RKO (cell line): ENCODE measurements at regions not wholly inside any gene's neighbourhood (a gene's known extent, or its start where the extent isn't known, plus 50 kb on each side); places are given as distances from the start of the nearest gene placed in this dataset.

Source experiments
- DNase-seq: peaks from one replicate; pipeline ENCODE4 v3.0.0-alpha.2; 2016; ENCODE audit warnings: low spot score

DNA sequence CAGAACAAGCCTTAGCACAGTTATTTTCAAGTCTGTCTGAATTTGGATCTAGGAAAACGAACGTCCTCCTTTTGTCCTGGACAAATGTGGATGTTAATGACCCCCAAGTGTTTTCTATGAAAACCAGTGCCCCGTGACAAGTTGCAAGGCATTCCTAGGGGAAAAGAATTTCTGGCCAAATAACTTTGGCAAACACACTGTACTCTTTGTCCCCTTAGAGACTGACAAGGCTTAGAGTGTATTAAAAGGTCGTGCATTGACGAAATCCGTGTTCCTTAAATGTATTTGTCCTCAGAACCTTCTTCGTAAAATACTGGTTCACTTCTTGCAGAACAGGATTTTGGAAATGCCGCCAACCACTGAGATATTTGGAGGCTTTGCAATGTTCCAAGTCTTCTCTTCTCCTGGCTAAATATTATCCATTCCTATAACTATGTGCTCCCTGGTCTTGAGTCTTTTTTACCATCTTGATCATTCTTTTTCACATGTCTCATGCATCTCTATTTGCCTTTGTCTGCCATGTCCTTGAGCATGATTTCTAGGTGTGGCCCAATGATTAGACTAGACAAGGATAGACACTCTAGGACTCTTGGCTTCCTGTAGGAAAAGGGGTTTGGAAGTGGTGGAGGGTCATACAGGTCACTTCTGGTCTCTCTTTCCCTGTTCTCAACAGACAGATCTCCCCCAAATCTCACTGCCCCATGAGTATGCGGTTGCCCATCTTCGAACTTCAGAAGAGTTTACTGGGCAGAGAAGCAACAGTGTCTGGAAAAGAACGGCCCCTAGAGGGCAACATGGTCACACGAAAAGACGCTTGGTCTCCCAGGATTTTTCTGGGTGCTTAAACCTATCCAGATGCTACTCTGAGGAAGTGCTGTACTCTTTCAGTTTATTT lies 117.5 kb downstream of the EDEM1 start:
- DNase-seq = peak; percentile 64

DNA sequence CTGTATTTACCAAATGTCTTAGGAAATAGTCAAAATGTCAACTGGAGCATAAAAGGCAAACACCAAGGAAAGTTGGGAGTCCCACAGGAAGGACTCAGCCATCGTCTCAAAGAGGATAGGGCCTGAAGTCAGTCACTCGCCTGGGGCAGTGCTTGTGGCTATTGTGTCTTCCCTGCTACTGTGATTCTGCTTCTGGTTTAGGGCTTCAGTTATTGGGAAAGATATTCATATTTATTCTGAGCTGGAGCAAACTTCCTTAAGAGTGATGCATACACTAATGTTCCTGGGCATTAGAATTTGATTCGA lies 118.1 kb downstream of the EDEM1 start:
- DNase-seq = no peak

DNA sequence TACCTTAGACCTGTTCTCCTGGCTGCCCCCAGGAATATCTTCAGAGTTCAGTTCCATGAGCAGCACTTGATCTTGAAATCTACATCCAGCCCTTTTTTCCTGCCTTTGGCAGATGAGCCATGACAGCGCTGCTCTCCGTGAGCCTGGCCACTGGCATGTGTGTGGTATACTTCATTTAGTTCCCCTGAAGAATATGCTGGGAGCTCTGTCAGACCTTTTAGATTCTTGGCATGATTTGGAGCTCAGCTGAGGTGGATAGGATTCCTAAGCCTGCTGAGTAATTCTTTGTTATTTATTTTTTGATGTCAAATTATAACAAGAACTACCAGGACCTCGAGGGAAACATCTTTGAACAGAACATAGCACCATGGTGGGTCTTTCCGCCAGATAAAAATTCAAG lies 121.7 kb downstream of the EDEM1 start:
- DNase-seq = no peak

DNA sequence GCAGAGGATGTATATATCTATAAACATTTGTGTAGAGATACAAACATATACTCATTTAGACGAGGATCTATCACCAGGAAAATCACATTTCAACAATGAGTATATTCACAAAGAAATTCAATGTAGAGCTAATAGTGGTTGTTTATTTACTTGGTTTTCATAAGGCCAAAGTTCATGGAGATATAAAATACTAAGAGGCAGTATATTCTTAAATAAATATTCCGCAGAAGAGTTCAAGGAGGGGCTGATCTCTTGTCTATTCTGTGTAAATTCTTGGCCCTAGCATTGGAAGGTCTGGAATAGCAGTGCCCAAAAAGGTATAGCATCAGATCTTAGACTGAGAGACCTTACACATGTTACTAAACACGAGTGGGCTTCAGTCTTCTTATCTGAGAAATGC lies 122.1 kb downstream of the EDEM1 start:
- DNase-seq = no peak

DNA sequence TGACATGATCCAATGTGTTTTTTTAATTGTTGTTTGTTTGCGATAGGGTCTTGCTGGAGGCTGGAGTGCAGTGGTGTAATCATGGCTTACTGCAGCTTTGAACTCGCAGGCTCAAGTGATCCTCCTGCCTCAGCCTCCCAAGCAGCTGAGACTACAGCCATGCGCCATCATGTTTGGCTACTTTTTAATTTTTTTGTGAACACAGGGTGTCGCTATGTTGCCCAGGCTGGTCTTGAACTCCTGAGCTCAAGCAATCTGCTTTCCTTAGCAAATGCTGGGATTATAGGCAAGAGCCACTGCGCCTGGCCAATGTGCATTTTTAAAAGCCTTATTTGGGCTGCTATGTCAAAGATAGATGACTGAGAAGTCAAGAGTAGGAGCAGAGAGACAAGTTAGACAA lies 123.0 kb downstream of the EDEM1 start:
- DNase-seq = no peak

DNA sequence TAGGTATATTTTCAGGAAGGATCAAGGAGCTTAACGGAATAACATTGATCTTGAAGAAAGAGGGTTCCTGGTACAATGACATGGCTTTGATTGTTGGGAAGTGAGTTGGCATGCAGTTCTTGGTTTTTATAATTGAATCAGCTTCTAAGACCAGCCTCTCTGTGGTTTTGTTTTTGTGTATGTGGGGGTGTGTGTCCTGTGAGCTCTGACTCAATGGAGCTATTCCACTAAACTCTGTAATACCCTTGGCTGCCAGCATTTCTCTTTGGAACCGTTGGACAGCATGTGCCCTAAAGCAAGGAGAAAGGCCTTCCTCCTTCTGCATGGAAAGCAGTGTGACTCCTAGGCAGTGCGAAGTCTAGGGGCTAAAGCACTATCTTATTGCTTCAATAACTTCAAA lies 124.8 kb downstream of the EDEM1 start:
- no peak for DNase-seq

DNA sequence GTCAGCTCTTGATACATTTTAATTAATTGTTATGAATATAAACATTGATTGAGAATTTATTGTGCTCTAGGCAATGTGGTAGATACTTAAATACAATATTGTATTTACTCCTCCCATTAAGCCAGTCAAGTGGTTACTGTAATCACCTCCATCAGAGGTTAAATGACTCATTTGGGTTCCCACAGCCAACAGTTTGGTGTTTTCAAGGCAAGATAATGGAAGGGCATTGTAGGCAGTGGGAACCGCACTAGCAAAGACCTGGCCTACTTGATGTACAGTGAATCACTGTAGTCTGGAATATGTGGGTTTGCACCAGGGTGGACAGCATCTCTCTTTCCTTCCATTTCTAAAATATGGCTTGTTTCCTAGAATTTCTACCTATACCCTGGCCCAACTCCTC lies 127.4 kb downstream of the EDEM1 start:
- DNase-seq = no peak

DNA sequence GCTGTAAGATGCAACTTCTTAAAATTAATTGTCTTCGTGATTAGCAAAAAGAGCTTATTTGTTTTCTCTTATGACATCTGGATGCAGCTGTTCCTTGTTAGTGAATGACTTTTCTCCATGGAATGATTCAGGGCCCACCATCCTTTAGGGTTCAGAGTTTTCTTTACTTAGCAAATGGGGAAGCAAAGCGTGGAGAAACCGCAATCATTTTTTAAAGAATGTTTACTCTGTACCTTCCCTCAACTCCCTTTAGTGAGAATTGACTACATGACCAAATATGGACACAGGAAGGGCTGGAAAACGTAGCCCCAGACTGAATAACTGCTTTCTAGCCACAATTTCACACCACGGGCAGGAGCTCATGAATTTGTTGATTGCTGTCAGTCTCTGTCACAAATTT lies 130.1 kb downstream of the EDEM1 start:
- DNase-seq = no peak

DNA sequence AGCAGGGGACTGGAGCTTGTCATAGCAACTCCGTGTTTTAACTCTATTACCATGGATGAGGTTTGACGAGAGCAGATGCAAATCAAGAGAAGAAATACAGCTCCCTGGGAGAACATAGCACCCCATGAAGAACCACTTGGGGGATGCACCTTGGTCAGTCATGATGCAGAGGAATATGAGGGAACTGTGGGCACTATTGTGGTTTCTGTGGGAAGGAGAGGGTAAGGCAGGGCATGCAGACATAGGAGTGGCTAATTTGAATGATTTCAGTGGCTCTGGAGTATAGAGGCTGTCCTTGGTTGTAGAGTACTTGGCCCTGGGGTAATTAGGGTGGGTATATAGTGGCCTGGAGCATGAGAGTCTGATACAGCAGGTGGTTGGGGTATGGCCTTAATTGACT lies 131.9 kb downstream of the EDEM1 start:
- no peak for DNase-seq

DNA sequence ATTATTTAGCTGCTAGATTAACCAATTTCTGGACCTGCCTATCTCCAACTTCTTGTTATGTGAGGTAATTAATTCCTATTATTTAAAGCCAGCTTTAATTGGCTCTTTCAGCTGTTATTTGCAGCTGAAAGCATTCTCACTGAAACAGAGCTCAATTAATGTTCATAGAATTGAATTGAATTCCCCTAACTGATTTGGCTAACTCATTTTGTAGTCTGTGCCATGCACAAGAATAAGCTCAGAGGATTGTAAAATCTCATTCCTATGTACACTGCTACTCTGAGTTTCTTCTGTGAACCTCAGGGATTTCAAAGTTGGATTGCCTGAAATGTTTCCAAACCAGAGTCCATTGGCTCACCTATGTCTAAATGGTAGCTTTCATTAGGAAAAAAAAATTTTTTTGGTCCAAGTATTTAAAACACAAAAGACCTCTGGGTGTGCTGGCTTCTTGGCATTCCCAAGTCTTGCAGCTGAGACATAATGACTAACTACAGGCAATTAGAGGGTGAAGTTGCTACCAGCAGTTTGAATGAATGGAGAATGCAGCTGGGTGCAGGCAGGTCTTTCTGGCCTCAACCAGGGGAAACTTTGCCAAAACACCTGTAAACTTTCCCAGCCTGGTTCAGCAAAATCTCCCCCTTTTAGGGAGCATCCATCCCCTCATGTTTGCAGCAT lies 134.3 kb downstream of the EDEM1 start:
- DNase-seq = no peak

DNA sequence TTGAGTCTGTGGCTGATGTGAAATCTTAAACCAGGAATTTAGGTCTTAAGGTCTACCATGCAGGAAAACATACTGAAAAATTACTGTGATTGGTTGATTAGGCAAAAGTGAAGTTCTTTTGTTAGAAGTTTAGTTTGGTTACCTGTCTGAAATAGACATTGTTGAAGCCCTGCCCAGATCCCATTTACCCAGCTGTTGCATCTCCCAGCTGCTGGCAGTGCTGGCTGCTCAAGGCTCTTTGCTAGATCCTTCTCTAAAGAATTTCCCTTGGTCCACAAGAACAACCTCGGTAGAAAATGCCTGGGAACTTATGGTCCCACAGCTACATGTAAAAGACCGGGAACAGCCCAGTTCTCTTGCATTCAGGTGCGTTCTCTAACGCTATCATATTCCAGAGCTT lies 137.3 kb downstream of the EDEM1 start:
- no peak for DNase-seq

DNA sequence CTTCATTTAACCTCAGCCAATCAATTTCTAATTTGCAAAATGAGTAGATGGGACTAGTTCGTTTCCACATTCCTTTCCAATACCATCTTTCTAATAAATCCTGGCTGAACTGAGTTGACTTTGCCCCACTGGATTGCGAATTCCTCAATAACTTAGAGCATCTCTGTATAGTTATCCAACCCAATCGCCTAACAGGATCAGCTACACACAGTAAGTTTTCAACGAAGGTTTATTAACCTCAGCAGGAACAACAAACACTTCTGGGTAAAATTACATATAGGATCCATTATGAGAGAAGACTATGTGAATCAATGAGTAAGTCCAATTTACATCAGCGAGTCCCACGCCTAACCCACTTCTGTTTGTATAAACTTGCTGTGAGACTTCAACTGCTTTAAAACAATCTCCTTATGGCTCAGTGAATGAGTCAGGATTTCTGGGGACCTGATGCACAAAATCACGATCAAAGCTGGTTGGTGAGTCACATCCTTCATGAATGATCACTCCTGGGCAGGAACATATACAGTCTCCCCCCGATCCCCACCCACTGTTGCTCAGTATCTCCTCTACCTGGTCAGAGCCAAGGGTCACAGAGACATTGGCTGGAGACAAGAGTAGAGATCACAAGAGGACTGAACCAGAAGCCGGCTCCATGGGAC lies 142.8 kb downstream of the EDEM1 start:
- DNase-seq = peak; percentile 49

DNA sequence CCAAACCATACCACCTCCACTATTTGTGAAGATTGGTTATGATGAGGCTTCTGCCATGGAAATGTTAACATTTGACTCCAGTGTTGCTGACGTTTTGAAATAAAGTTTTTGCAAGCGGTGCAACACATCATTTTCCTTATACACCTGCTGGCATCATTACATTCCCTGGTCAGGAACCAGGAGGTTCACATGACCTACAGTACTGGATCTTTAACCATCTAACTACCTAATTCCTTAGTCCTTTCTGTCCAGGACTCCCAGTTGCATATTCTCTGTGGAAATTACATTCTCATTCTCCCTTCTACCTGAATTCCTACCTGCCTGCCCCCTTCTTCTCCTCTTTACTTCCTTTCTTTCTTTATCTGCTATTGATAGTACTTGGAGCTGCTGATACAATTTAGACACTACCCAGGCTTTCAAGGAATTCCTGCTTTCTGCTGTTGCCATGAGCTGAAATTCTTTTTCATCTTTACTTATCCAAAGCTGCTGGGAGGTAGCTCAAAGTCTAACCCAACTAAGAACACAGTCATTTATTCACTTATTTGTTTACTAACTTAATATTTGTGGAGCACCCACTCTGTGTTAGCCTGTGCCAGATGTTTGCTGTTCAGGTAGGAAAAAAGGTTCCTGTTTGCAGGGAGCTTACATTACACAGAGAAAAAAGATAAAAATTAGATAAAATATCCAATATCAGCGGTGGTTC lies 144.2 kb downstream of the EDEM1 start:
- no peak for DNase-seq

DNA sequence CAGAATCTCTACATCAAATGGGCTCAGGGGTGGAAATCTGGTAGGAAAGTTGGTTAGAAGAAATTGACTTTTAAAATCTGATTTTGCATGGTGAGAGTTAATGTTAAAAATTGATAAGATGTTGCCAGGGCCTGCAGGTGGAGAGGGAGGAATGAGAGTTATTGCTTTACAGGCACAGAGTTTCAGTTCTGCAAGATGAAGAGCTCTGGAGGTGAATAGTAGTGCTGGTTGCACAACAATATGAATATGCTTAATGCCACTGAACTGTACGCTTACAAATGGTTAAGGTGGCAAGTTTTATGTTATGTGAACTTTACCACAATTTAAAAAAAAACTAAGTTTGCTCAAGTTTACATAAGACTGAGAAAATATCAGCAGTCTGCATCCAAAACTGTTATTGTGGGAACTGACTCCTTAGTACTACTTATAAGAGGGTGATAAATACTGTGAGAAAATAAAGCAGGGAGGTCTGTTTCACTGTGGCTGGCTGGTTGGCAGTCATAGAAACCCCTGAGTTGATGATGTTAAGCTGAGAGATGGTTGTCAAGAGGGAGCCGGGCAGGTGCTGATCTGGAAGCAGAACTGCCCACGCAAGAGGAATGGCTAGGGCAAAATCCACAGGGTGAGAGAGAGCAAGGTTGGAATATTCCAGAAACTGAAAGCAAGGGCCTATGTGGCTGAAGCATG lies 144.9 kb downstream of the EDEM1 start:
- no peak for DNase-seq

DNA sequence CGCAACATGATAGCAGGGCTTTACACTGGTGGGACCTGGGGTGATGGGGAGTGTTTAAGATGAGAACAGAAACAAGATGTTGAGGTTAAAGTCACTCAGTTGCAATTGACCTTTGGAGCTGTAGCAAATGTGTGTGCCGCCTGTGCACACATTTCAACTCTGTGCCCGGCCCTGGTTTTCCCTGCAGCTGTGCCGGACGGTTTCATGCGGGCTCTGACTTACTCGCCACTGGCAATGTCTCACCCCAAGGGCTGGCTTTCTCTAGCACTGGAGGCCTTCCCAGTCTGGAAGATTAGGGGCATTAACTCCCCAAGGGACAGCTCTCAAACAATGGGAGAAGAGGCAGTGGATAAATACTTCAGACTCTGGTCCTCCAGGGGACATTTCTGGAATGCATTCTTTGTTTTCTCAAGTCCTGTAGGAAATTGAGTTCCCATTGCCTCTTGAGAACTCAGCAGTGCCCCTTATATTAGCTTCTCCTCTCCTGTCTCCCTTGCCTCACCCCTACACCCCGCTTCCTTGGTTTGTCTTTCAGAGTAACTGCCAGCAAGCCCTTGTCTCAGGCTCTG lies 152.5 kb downstream of the EDEM1 start:
- DNase-seq = no peak

DNA sequence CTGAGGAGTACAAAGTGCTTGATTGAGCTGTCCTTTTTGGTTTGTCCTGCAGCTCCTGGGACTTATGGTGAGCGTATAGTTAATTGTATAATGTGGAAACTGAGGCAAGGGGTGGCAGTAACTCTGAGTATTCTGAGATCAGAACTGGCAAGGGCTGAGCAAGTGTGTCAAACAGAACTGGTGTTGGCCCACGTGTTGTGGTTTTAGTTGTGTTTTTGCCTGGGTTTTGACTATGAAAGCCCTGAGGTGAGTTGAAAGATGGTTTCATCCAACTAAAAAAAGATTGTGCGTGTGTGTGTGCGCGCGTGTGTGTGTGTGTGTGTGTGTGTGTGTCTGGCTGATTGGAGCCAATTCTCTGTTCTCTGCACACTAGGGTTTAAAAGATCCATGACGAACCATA lies 154.1 kb downstream of the EDEM1 start:
- DNase-seq = no peak

DNA sequence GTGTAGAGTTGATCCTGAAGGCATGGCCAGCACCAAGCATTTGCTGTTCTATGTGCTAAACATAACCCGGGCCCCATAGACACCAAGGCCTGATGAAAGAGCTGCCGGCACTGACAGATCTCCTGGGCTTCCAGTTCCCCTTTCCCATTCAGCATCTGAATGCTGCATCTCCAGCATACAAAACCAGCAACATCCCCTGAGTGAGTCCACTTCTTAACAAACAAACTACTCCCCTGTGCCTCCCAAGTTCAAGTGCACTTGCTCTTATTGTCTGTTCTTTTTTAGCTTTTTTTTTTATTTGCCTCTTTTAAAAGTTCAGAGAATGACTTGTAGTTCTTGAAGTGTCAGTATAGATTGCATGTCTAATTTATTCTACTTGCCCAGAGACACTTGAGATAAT lies 156.0 kb downstream of the EDEM1 start:
- no peak for DNase-seq

DNA sequence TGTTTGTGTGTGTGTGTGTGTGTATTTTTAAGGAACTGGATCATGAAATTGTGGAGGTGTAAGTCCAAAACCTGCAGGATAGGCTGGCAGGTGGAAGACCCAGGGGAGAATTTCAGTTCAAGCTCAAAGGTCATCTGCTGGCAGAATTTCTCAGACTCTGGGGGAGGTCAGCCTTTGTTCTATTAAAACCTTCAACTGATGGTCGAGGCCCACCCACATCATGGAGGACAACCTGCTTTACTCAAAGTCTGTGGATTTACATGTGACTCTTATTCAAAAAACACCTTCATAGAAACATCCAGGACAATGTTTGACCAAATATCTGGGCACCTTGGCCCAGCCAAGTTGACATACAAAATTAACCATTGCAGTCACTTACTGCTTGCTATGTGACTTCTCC lies 157.2 kb downstream of the EDEM1 start:
- DNase-seq = no peak

DNA sequence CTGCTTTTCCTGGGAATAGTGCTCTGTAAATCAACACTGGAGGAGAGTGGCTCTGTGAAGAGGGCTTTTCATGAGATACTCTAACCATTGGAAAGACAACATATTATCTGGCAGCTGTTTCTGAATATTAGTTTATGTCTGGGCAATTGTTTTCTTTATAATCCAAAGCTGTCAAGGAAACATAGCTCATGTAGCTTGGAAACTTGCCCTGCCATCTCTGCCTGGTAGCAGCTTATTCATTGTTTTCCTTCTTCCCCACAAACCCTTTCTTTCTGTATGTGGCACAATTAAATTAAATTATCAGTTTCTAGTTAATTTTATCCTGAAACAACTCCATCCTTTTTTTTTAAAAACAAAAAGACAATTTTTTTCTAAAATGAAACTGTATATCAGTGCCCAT lies 160.0 kb downstream of the EDEM1 start:
- no peak for DNase-seq

DNA sequence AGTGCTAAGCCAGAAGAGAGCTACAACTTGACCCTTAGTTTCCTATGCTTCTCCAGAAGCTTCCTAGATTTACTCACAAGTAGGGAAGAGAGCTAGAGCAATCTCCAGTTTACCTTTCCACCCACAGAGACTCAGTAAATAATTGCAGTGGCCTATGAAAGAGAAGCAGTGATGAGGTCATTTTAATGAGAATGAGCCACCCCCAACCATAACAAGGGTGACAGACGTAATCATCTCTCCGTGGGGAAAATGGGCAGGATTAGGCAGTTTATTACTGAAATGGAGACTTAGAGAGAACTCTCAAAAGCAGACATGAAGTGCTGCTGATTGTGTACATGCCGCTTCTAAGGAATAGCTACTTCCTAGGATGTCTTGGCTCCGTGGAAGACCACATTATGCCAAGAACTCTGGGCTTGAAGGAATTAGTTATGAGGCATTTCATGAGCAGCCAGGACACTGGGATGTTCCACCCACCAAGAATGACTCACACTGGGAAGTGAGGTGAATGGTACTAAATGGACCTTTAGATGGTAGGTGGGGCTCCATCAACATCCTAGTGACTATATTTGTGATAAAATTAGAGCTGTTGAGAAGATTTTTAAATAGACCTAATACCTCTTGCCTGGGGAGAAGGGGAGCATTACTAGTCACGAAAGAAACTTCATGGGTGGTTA lies 160.9 kb downstream of the EDEM1 start:
- DNase-seq = no peak

DNA sequence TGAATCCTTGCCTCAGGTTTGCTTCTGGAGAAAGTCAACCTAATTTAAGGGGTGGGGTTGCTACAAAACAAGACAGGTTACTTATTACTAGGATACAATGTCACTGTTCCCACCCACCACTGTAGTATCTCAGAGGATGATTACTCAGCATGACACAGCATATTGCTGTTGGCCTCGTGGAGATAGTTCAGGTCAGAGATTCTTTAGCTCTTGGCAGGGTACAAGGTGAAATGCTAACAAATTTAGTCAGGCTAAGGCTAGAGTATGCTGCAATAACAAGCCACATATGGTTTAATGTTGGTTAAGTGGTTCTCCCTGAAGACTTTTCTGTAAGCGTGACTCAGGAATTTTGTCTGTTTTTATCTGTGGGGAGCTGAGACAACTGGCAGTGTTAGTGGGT lies 161.8 kb downstream of the EDEM1 start:
- no peak for DNase-seq
